Breast epithelium (tissue), 3 donors: ENCODE measurements at regions not wholly inside any gene's neighbourhood (a gene's known extent, or its start where the extent isn't known, plus 50 kb on each side); places are given as distances from the start of the nearest gene placed in this dataset.

ENCODE experiments used
- POLR2A ChIP-seq: fragments of 450-650 bp; IDR thresholded peaks from one replicate; pipeline ENCODE4 v1.6.1; 2016; ENCODE audit warnings: antibody characterized with exemption, mild to moderate bottlenecking, moderate library complexity
- POLR2AphosphoS5 ChIP-seq, 3 donors: sonication (generic); formaldehyde crosslinking; IDR thresholded peaks; one replicate each; pipeline ENCODE4 v1.6.1; 2017; ENCODE audit warnings: antibody characterized with exemption in 3 of 3
- TF ChIP-seq, protein P1 (sequence below), 3 donors: fragments of 450-650 bp; IDR thresholded peaks; one replicate each; pipeline ENCODE4 v1.5.1; 2016 to 2017; ENCODE audit warnings: antibody characterized with exemption in 3 of 3, mild to moderate bottlenecking in 3 of 3, moderate library complexity in 3 of 3

DNA sequence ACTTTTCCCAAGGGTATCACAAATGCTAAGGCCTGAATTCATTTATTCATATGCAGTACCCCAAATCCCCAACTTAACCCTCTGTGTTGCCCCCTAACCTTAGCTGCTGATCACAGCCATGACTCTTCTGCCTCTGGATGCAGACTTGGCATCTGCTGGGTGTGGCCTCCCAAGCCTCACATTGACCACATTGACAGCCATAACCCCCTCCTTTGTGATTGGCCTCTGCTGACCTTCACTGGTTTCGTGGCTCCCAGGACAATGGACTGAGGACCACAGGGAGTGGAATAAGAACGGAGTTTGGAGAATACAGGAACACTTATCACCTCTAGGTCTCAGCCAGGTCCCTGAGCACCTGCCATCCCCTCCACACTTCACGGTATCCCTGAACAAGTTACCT lies 123.6 kb upstream of the CPEB2 start:
- TF ChIP-seq, protein P1, sequence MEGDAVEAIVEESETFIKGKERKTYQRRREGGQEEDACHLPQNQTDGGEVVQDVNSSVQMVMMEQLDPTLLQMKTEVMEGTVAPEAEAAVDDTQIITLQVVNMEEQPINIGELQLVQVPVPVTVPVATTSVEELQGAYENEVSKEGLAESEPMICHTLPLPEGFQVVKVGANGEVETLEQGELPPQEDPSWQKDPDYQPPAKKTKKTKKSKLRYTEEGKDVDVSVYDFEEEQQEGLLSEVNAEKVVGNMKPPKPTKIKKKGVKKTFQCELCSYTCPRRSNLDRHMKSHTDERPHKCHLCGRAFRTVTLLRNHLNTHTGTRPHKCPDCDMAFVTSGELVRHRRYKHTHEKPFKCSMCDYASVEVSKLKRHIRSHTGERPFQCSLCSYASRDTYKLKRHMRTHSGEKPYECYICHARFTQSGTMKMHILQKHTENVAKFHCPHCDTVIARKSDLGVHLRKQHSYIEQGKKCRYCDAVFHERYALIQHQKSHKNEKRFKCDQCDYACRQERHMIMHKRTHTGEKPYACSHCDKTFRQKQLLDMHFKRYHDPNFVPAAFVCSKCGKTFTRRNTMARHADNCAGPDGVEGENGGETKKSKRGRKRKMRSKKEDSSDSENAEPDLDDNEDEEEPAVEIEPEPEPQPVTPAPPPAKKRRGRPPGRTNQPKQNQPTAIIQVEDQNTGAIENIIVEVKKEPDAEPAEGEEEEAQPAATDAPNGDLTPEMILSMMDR (IDR thresholded peaks at IDR 0.05) = no peak
- TF ChIP-seq POLR2A (no peak), POLR2AphosphoS5 (IDR thresholded peaks at IDR 0.05) (no peak)
